Activated CD4-positive, CD25-positive, alpha-beta regulatory T cell treated with anti-CD3 and anti-CD28 coated beads, Interleukin-2, amount 50 U/mL, for 72 hours (primary cell): ENCODE measurements at regions not wholly inside any gene's neighbourhood (a gene's known extent, or its start where the extent isn't known, plus 50 kb on each side); places are given as distances from the start of the nearest gene placed in this dataset.

Source experiments
- DNase-seq: peaks from one replicate; pipeline ENCODE4 v3.0.0; 2021

GRCh38 chr10:109474261-109474660 is 449.1 kb downstream of the XPNPEP1 start:
- no peak for DNase-seq

- DNase-seq, result no peak
These were observed 455.8 kb downstream of the XPNPEP1 start for GRCh38 chr10:109467551-109467950.

GRCh38 chr10:109464949-109465348 is 458.4 kb downstream of the XPNPEP1 start:
- DNase-seq, result no peak

- no peak for DNase-seq
These were observed 466.0 kb downstream of the XPNPEP1 start for GRCh38 chr10:109457302-109457638.

GRCh38 chr10:109456566-109457301 is 466.6 kb downstream of the XPNPEP1 start:
- DNase-seq, result no peak

GRCh38 chr10:109454691-109455090 is 468.6 kb downstream of the XPNPEP1 start:
- no peak for DNase-seq

GRCh38 chr10:109451879-109452278 is 471.4 kb downstream of the XPNPEP1 start:
- no peak for DNase-seq

- DNase-seq, result no peak
These were observed 472.6 kb downstream of the XPNPEP1 start for GRCh38 chr10:109450702-109451101.

- no peak for DNase-seq
These were observed 489.9 kb downstream of the XPNPEP1 start for GRCh38 chr10:109433434-109433833.

- DNase-seq, result no peak
These were observed 491.0 kb downstream of the XPNPEP1 start for GRCh38 chr10:109432281-109432680.

- DNase-seq, result no peak
These were observed 492.5 kb downstream of the XPNPEP1 start for GRCh38 chr10:109430799-109431198.

- DNase-seq, result no peak
These were observed 493.1 kb downstream of the XPNPEP1 start for GRCh38 chr10:109430043-109430760.

GRCh38 chr10:109428775-109429491 is 494.4 kb downstream of the XPNPEP1 start:
- DNase-seq, result no peak

- no peak for DNase-seq
These were observed 495.9 kb downstream of the XPNPEP1 start for GRCh38 chr10:109427411-109427810.

GRCh38 chr10:109426987-109427386 is 496.3 kb downstream of the XPNPEP1 start:
- no peak for DNase-seq

GRCh38 chr10:109418795-109419194 is 504.5 kb downstream of the XPNPEP1 start:
- DNase-seq, result no peak

- no peak for DNase-seq
These were observed 505.5 kb downstream of the XPNPEP1 start for GRCh38 chr10:109417803-109418202.

GRCh38 chr10:109412353-109412752 is 511.0 kb downstream of the XPNPEP1 start:
- no peak for DNase-seq

GRCh38 chr10:109411917-109412316 is 511.4 kb downstream of the XPNPEP1 start:
- DNase-seq, result no peak

GRCh38 chr10:109405338-109405737 is 518.0 kb downstream of the XPNPEP1 start:
- no peak for DNase-seq

- DNase-seq, result no peak
These were observed 519.8 kb downstream of the XPNPEP1 start for GRCh38 chr10:109403551-109403950.

GRCh38 chr10:109393425-109393824 is 529.9 kb downstream of the XPNPEP1 start:
- no peak for DNase-seq

- DNase-seq, result no peak
These were observed 536.4 kb downstream of the XPNPEP1 start for GRCh38 chr10:109386921-109387320.

- no peak for DNase-seq
These were observed 537.2 kb downstream of the XPNPEP1 start for GRCh38 chr10:109386101-109386500.
